Panc1 (cell line): ENCODE measurements at regions not wholly inside any gene's neighbourhood (a gene's known extent, or its start where the extent isn't known, plus 50 kb on each side); places are given as distances from the start of the nearest gene placed in this dataset.

ENCODE experiments used
- POLR2AphosphoS5 ChIP-seq: IDR thresholded peaks from 2 replicates; pipeline ENCODE4 v1.6.1; 2012; ENCODE audit warnings: mild to moderate bottlenecking, low read depth, low read length, moderate library complexity
- REST ChIP-seq, 2 experiments: IDR thresholded peaks; 2 replicates each; pipeline ENCODE4 v1.6.1; 2011 to 2012; ENCODE audit warnings: low read depth in 2 of 2, control low read depth in 1 of 2, low read length in 1 of 2, mild to moderate bottlenecking in 1 of 2, moderate library complexity in 1 of 2; ENCODE audit not compliant: insufficient read depth in 1 of 2
- SIN3A ChIP-seq: IDR thresholded peaks from 2 replicates; pipeline ENCODE4 v1.6.1; 2012; ENCODE audit warnings: low read depth, mild to moderate bottlenecking, low read length, moderate library complexity, borderline replicate concordance; ENCODE audit not compliant: insufficient read depth
- TCF7L2 ChIP-seq: IDR thresholded peaks from 2 replicates; pipeline ENCODE4 v1.6.1; 2011; ENCODE audit warnings: mild to moderate bottlenecking, low read depth, low read length, inconsistent platforms
- TF ChIP-seq, protein P1 (sequence below): fragments of 450-650 bp; IDR thresholded peaks from 2 replicates; pipeline ENCODE4 v1.5.1; 2017; ENCODE audit warnings: mild to moderate bottlenecking

GRCh38 chr10:100652406-100653135 lies 92.8 kb upstream of the PAX2 start:
- TF ChIP-seq POLR2AphosphoS5, result no peak
- TF ChIP-seq, protein P1, sequence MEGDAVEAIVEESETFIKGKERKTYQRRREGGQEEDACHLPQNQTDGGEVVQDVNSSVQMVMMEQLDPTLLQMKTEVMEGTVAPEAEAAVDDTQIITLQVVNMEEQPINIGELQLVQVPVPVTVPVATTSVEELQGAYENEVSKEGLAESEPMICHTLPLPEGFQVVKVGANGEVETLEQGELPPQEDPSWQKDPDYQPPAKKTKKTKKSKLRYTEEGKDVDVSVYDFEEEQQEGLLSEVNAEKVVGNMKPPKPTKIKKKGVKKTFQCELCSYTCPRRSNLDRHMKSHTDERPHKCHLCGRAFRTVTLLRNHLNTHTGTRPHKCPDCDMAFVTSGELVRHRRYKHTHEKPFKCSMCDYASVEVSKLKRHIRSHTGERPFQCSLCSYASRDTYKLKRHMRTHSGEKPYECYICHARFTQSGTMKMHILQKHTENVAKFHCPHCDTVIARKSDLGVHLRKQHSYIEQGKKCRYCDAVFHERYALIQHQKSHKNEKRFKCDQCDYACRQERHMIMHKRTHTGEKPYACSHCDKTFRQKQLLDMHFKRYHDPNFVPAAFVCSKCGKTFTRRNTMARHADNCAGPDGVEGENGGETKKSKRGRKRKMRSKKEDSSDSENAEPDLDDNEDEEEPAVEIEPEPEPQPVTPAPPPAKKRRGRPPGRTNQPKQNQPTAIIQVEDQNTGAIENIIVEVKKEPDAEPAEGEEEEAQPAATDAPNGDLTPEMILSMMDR, result no peak
- no peak for TF ChIP-seq TCF7L2
- no peak for TF ChIP-seq REST (IDR thresholded peaks at IDR 0.05; ENCODE audit: insufficient read depth in 1 of 2, low read depth in 2 of 2, low read length in 1 of 2)
- TF ChIP-seq SIN3A, result no peak
